ENCODE measurements at regions not wholly inside any gene's neighbourhood (a gene's known extent, or its start where the extent isn't known, plus 50 kb on each side); places are given as distances from the start of the nearest gene placed in this dataset.
A peak's percentile ranks its signal among the peaks of the same experiment; 100 is the strongest.

GRCh38 chr2:122955776-122956175 is 1069.3 kb upstream of the CNTNAP5 start:
- Histone ChIP-seq H3K4me1 (ENCODE audit: control insufficient read depth in 2 of 3, insufficient read depth in 2 of 3, low read depth in 1 of 3, low read length in 3 of 3) (no peaks in the 10 kb centered on the region), H3K27ac (ENCODE audit: low read depth in 2 of 2, low read length in 2 of 2) (no peak overlapping the region), H3K9ac (ENCODE audit: low read length in 3 of 3) (no peak overlapping the region), H3K36me3 (ENCODE audit: control insufficient read depth in 2 of 3, insufficient read depth in 3 of 3, low read length in 3 of 3) (no peaks in the 10 kb centered on the region), H3K27me3 (ENCODE audit: control insufficient read depth, insufficient read depth, low read length) (no peaks in the 10 kb centered on the region), H3K9me3 (ENCODE audit: control insufficient read depth in 2 of 3, insufficient read depth in 1 of 3, low read length in 3 of 3) (no peaks in the 10 kb centered on the region), H3K4me3 (ENCODE audit: low read length in 3 of 3) (no peak overlapping the region)
- TF ChIP-seq, protein P1, sequence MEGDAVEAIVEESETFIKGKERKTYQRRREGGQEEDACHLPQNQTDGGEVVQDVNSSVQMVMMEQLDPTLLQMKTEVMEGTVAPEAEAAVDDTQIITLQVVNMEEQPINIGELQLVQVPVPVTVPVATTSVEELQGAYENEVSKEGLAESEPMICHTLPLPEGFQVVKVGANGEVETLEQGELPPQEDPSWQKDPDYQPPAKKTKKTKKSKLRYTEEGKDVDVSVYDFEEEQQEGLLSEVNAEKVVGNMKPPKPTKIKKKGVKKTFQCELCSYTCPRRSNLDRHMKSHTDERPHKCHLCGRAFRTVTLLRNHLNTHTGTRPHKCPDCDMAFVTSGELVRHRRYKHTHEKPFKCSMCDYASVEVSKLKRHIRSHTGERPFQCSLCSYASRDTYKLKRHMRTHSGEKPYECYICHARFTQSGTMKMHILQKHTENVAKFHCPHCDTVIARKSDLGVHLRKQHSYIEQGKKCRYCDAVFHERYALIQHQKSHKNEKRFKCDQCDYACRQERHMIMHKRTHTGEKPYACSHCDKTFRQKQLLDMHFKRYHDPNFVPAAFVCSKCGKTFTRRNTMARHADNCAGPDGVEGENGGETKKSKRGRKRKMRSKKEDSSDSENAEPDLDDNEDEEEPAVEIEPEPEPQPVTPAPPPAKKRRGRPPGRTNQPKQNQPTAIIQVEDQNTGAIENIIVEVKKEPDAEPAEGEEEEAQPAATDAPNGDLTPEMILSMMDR (IDR thresholded peaks at IDR 0.05; ENCODE audit: borderline replicate concordance, extremely low read depth, insufficient read depth), result no peak
- DNase-seq (no peak), FAIRE-seq (no peak)
- intact Hi-C loops (cut with DNase I), result no loop called here

DNA sequence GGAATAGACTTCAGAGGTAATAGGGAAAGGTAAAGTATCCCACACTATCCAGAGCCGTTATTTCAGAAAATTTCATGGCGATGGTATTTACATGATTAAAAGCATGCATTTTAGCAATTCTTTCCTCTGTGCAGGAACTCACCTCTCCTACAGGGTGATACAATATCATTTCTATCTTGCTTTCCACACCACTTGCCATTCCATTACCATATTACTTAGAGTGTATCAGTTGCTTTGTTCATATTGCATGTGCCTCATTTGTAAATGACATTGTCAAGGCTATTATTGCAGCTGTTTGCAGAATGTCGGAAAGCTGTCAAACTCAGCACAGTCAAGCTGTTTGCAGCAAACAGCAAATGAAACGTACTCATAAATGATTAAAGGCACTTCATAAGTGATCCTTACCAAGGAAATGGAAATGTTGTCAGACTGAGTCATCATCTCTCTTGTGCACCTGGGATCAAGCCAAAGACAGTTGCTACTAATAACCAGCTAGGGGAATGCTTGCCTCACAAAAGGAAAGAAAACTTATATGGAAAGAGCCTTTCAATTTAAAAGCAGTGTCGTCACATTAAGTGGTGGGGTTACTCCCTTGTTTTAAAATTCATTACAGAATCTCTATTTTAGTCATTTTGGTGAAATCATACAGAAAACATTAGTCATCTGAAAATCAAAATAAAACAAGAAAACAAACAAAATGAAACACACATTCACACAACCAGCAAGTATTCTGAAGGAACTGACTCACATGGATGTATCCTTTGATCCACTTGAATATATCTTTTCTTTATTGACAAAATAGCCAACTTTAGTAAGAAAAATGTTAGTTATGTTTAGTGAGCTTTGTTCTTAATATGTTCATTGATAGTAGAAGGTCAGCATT is 1064.1 kb upstream of the CNTNAP5 start:
- intact Hi-C loops (cut with DNase I), result no loop called here

GRCh38 chr2:122966461-122966860 is 1058.6 kb upstream of the CNTNAP5 start:
- Histone ChIP-seq H3K4me1 (ENCODE audit: control insufficient read depth in 2 of 3, insufficient read depth in 2 of 3, low read depth in 1 of 3, low read length in 3 of 3) (no peaks in the 10 kb centered on the region), H3K27ac (ENCODE audit: low read depth in 2 of 2, low read length in 2 of 2) (no peak overlapping the region), H3K9ac (ENCODE audit: low read length in 3 of 3) (no peak overlapping the region), H3K27me3 (ENCODE audit: control insufficient read depth, insufficient read depth, low read length) (no peaks in the 10 kb centered on the region), H3K9me3 (ENCODE audit: control insufficient read depth in 2 of 3, insufficient read depth in 1 of 3, low read length in 3 of 3) (no peaks in the 10 kb centered on the region), H3K4me3 (ENCODE audit: low read length in 3 of 3) (no peak overlapping the region), H3K36me3 (ENCODE audit: control insufficient read depth in 2 of 3, insufficient read depth in 3 of 3, low read length in 3 of 3) (no peaks in the 10 kb centered on the region)
- DNase-seq (no peak), FAIRE-seq (no peak)
- intact Hi-C loops (cut with DNase I), result no loop called here
- TF ChIP-seq, protein P1 (IDR thresholded peaks at IDR 0.05; ENCODE audit: borderline replicate concordance, extremely low read depth, insufficient read depth), result no peak

More for the DNA sequence above, 1064.1 kb upstream of the CNTNAP5 start:
- no peak for FAIRE-seq
- Histone ChIP-seq H3K4me1 (ENCODE audit: control insufficient read depth in 2 of 3, insufficient read depth in 2 of 3, low read depth in 1 of 3, low read length in 3 of 3) (no peaks in the 10 kb centered on the region), H3K36me3 (ENCODE audit: control insufficient read depth in 2 of 3, insufficient read depth in 3 of 3, low read length in 3 of 3) (no peaks in the 10 kb centered on the region), H3K4me3 (ENCODE audit: low read length in 3 of 3) (no peak overlapping the region), H3K9me3 (ENCODE audit: control insufficient read depth in 2 of 3, insufficient read depth in 1 of 3, low read length in 3 of 3) (no peaks in the 10 kb centered on the region), H3K27ac (ENCODE audit: low read depth in 2 of 2, low read length in 2 of 2) (no peak overlapping the region), H3K9ac (ENCODE audit: low read length in 3 of 3) (no peak overlapping the region), H3K27me3 (ENCODE audit: control insufficient read depth, insufficient read depth, low read length) (no peaks in the 10 kb centered on the region)
- TF ChIP-seq, protein P1 (IDR thresholded peaks at IDR 0.05; ENCODE audit: borderline replicate concordance, extremely low read depth, insufficient read depth), result no peak
- DNase-seq, result peak in 1 of 5 donors; percentile 0
